HTR-8/SVneo (cell line): ENCODE measurements at regions not wholly inside any gene's neighbourhood (a gene's known extent, or its start where the extent isn't known, plus 50 kb on each side); places are given as distances from the start of the nearest gene placed in this dataset.
"Not testable (repeated sequence)": the region's sequence is repeated elsewhere in the genome, so short reads cannot be mapped to it uniquely, and the experiment has no call there.

Source experiments
- DNase-seq: peaks from one replicate; pipeline ENCODE4 v3.0.0; 2011; ENCODE audit warnings: low spot score, mixed read lengths; ENCODE audit not compliant: insufficient read length
- FAIRE-seq: peaks from 2 replicates; lab custom pipeline; 2011; peaks lifted over from hg19 to GRCh38; lab: Jason Lieb, UNC

DNA sequence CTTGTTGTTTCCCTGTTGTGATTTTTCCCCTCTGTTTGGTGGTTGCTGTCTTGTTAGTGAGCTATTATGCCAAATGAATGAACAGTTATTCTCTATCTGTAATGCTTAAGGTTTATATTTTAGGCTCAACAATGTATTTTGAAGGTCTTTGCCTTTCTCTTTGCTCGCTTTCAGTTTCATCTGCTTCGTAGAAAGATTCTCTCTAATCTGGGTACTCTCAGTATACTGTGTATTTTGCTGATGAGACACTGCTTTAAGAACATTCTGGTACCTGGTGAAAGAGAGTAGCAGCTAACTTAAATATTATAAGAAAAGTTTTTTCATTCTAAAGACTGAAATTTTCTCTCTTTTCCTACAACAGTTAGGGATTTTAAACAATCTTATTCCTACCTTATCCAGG, 1274.7 kb upstream of the PABPC4L start:
- no peak for FAIRE-seq

DNA sequence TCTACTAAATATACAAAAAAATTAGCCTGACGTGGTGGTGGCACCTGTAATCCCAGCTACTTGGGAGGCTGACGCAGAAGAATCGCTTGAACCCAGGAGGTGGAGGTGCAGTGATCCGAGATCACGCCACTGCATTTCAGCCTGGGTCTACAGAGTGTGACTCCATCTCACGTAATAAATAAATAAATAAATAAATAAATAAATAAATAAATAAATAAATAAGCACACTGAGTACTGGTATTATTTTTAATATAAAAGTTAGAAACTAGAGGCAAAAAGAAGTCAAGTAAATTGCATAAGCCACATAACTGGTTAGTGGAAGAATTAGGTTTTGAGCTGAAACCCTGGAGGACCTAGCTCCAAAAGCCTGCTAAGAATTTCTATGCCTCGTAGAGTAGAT, 1262.7 kb upstream of the PABPC4L start:
- FAIRE-seq = no peak

More for the DNA sequence above, 1274.7 kb upstream of the PABPC4L start:
- DNase-seq = no peak

DNA sequence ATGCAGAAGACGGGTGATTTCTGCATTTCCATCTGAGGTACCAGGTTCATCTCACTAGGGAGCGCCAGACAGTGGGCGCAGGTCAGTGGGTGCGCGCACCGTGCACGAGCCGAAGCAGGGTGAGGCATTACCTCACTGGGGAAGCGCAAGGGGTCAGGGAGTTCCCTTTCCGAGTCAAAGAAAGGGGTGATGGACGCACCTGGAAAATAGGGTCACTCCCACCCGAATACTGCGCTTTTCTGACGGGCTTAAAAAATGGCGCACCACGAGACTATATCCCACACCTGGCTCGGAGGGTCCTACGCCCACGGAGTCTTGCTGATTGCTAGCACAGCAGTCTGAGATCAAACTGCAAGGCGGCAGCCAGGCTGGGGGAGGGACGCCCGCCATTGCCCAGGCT, 1246.0 kb upstream of the PABPC4L start:
- not testable (repeated sequence) for FAIRE-seq

More for the DNA sequence above, 1262.7 kb upstream of the PABPC4L start:
- no peak for DNase-seq

DNA sequence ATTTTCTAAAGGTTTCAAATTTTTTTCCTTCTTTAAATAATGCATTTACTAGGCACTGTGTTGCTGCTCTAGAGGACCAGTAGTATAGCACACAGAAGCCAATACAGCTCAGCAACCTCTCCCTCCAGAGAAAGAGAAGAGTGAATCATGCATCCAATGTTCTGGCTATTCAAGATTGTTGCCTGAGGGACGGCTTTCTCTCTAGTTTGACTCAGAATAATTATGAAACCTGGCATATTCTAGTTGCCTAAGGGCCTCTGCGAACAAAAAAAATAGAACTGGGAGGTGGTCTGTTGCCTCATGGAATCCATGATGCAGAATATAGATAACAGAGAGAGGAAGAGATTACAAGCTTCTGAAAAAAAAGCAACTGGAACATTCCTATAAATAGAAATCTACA, 1233.3 kb upstream of the PABPC4L start:
- no peak for FAIRE-seq
- no peak for DNase-seq

More for the DNA sequence above, 1246.0 kb upstream of the PABPC4L start:
- DNase-seq = not testable (repeated sequence)

DNA sequence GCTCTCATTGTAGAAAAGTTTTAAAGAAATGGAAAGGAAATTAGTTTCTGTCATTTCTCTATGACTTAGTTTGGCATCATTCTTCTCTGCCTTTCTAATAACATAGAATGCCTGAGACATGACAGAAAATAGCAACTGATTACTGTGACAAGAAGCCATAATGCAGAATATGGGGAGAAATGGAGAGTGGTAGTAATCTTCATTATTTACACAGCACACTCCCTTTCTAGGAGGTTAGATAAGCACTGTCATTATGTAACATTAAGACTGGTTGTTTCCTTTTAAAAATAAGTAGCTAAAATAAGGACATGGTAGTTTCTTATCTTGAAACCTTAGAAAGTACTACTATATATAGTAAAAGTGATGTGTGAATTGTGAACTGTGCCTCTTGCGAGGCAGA, 1227.9 kb upstream of the PABPC4L start:
- no peak for DNase-seq
- FAIRE-seq = no peak

DNA sequence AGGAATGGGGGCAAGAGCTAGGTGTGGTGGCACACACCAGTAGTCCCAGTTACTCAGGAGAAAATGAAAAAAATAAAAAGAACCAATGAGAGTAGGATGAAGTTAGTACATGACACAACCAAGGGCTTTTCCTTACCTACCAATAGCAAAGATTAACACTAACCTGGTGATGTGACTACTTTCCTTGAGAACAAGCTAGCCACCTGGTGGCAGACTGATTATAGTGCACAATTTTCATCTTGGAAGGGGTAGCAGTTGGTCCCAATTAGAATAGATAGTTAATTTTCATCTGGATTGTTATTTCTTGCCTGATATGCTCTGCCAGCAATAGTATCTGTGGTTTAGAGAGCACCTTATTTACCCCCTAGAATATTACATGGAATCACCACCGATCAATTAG, 1216.8 kb upstream of the PABPC4L start:
- FAIRE-seq (no peak), DNase-seq (peak; percentile 8)

DNA sequence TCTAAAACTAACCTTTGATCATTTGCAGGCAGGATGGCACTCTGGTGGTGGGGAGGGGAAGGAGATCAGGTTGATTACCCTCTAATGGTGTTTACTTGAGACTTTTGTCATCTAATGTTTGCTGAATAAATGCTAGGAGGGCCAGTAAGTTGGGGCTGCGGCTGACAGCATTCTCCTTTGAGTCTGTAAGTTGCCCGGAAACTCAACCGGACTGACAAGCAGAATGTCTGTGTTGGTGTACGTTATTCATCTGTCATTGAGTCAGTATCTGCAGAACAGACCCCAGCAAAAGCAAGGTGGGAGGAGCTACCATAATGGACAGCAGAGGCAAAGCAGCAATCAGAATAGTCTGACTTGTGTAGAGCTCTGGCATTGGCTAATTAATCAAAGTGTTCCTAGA, 1210.6 kb upstream of the PABPC4L start:
- FAIRE-seq = no peak

DNA sequence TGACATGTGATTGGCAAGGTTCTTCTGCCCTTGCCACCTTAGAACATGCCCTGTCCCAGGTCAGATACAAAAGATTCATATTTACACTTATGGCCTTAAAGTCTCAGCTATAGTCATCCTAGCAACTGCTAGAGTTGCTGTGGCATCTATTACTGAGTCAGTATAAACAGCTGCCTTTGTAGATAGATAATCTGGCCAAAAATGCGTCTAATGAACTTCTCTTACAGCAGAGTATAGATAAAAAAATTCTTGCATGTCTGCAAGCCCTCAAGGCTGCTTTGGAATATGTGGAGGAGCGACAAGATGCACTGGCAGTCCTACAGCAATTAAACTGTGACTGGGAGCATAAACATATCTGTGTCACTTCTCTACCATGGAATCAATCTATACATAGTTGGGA, 1209.7 kb upstream of the PABPC4L start:
- DNase-seq = no peak
- FAIRE-seq = no peak

More for the DNA sequence above, 1210.6 kb upstream of the PABPC4L start:
- DNase-seq = no peak

DNA sequence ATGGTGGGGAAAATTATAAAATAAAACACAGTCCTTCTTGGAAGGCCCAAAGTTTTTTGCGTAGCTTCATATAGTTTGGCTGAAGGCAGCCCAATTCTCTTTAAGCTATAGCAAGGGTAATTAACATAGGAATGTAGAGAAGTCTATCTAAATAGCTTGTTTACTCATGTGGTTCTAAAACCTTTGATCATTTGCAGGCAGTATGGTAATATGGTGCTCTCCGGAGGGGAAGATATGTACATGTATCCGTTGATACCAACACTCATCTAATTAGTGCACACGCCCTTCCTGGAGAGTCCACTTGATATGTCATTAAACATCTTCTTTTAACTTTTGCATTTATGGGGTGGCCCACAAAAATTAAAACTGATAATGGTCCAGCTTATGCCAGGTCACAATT, 1207.7 kb upstream of the PABPC4L start:
- not testable (repeated sequence) for FAIRE-seq, DNase-seq

DNA sequence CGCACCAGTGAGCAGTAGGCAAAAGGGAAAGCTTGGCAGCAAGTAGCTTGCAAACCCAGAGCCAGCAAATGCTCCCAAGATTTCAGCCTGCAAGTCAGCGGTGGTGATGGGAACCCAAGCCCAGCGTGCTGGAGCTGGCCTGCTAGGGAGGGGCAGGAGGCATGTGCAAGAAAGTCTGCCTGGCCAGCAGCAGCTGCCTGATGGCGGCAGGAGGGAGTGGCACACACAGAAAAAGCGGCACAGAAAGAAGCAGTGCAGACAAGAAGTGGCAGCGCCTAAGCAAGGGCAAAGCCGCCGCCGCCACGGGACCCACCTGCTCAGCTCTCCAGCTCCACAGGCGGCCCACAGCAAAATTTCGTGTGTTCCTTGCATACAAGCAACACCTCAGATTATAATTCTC, 1206.5 kb upstream of the PABPC4L start:
- FAIRE-seq (no peak), DNase-seq (no peak)

DNA sequence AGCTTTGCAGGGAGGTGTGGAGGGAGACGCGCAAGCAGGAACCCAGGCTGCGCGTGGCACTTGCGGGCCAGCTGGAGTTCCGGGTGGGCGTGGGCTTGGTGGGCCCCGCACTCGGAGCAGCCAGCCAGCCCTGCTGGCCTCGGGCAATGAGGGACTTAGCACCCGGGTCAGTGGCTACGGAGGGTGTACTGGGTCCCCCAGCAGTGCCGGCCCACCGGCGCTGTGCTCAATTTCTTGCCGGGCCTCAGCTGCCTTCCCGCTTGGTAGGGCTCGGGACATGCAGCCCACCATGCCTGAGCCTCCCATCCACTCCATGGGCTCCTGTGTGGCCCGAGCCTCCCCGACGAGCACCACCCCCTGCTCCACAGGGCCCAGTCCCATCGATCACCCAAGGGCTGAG, 1205.0 kb upstream of the PABPC4L start:
- not testable (repeated sequence) for DNase-seq, FAIRE-seq

DNA sequence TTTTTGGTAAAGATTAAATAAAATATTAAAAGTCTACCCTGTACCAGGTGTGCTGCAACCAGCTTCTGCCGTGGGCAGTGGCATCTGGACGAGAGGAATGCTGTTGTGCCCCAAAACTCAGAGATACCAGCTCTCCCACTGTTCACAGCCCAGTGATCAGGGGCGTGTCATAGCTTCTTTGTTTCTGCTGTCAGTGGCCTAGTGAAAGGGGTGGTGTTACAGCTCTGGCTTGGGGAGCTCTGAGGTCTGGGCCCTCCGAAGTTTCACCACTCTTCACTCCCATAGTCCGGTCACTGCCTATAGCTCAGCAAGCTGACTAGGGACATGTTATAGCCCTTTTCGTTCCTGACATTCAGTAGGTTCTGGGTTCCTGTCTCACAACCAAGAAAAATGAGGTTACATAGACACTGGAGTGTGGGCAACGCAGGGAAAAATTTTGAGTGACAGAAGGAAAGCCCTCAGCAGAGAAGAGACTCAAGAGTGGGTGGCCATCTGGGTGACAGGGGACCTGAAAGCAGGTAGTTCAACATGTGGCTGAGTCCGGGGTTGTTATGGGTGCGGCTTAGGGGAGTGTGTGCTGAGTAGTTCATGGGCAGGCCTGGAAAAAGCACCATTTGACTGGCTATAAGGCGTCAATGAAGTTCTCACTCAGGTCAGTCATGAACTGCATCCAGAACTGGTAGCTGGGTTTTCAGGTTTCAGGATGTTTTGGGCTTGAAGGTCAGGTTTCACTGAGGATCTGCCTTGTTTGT, 1184.4 kb upstream of the PABPC4L start:
- no peak for DNase-seq
- FAIRE-seq = no peak

DNA sequence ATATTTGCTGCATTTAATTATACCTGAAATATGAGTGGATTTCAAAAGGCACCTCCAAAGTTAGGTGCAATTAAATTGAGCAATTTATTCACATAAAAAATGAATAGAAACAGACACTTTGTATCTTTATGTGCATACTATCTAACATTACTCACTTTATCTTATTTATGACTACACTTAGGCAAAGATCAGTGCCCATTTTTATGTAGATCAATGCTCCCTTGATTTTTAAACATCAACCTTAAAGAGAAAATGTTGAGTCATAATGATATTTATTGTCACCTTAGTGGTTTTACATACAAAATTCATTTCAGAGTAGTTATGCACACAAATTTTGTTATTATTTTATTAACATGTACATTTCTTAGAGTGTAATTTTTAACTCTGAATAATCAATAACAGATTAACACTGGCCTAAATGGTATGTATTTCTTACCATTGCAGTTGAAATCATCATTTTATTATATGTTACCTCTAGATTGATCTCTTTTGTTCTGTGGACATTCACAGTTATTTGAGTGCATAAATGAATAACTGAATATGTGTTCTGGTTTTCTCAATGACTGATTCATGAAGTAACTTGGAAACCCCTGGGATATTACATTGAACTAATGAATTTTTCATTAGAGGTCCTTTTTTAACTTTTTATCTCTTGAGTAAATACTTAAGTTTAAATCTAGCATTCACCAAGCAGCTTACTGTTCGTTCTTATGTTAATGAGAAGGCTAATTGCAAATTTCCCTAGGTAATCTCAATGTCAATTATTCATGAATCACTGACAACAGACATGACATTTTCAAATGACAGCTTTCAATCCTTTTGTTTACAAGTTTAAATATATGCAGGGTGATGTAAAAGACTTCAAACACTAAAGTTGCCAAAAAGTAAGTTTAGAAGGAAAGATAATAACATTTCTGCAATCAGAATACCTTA, 1182.0 kb upstream of the PABPC4L start:
- DNase-seq = no peak
- FAIRE-seq = no peak

DNA sequence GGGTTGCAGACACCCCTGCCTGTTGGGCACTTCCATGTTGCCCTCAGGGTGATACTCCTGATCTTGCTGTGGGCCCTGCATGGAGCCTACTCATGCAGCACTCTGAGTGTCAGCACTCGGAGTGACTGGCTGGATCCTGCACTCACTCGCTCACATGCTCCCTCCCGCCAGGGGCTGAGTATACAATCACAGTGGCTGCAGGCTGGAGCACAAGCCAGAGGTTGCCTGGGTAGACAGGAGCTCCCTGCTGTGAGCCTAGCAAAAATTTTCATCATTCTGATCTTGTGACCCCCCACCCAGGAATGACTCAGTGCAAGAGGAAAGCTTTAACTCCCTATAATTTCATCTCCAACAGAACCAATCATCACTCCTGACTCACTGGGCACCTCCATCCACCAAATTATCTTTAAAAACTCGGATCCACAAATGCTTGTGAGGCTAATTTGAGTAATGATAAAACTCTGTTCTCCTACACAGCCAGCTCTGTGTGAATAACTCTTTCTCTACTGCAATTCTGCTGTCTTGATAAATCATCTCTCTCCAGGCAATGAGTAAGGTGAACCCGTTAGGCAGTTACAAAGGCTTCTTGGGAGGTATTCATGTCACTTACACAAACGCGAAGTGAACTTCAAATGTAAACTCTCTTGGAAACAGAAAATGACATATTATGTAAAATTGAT, 1180.8 kb upstream of the PABPC4L start:
- FAIRE-seq (no peak), DNase-seq (no peak)

DNA sequence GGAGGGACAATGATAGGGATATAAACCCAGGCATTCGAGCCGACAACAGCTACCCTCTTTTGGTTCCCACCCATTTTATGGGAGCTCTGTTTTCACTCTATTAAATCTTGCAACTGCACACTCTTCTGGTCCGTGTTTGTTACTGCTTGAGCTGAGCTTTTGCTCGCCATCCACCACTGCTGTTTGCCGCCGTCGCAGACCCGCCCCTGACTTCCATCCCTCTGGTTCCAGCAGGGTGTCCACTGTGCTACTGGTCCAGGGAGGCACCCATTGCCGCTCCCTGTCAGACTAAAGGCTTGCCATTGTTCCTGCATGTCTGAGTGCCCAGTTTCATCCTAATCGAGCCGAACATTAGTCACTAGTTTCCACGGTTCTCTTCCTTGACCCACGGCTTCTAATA, 1170.5 kb upstream of the PABPC4L start:
- FAIRE-seq (no peak), DNase-seq (no peak)

DNA sequence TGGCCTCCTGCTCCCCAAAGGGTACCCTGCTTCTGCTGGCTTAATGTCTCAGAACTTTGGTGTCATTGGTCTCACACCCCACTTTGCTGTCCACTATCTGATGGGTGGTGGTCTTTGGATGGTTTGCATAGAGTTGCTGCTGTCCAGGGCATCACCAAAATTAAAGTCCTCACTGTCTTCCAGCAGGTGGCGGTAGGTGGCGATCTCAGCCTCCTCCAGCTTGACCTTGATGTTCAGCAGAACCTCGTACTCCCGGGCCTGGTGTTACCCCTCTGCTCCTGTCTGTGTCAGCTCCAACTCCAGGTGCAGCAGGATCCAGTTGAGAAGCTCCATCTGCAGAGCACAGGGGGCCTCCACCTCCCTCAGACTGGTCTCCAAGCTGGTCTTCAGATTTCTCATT, 1169.5 kb upstream of the PABPC4L start:
- no peak for DNase-seq

DNA sequence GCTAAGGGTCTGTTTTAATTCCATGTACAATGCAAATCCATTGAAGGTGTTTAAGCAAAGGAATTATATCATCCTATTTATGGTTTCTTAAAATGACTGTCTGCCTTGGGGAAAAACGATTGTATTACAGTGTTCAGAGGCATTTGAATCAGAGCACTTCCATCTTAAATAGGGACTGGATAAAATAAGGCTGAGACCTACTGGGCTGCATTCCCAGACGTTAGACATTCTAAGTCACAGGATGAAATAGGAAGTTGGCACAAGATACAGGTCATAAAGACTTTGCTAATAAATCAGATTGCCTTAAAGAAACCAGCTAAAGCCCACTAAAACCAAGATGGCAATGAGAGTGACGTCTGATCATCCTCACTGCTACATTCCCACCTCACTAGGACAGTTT, 1167.2 kb upstream of the PABPC4L start:
- DNase-seq (no peak), FAIRE-seq (no peak)

More for the DNA sequence above, 1169.5 kb upstream of the PABPC4L start:
- FAIRE-seq = no peak

DNA sequence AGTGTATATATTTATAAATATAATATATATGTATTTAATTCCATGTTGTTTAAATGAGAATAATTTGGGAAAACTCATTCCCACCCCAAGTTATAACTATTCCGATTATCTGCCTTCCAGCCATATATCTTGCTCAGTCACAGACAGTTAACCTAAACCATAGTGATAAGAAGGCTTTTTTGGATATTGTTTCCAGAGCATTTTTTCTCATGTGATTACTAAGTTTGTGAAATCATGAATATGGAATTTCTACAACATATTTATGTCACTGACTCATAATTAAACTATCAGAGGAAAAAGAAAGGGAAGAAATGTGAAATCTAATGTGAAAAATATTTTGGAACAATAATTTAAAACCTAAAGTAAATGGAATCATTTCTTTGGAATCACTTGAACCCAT, 1163.5 kb upstream of the PABPC4L start:
- no peak for FAIRE-seq
- DNase-seq = peak; percentile 3

DNA sequence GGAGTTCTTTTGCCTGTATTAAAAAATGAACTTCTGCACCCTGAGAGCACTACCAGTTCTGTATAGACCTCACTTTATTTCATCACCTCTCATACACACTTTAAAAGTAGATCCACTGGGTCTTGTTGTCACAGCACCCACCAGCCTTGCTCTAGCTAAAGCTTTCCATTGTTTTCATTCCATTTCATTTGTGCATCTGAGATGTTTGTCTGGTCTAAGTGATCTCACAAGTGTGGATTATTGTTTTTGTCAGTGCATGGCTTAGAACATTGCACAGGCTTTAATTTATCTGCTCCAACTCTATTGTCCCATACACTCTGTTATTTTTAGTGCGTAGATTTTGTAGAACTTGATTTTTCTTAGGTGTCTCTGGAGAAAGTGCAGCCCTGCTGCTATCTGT, 1157.5 kb upstream of the PABPC4L start:
- FAIRE-seq (no peak), DNase-seq (no peak)

DNA sequence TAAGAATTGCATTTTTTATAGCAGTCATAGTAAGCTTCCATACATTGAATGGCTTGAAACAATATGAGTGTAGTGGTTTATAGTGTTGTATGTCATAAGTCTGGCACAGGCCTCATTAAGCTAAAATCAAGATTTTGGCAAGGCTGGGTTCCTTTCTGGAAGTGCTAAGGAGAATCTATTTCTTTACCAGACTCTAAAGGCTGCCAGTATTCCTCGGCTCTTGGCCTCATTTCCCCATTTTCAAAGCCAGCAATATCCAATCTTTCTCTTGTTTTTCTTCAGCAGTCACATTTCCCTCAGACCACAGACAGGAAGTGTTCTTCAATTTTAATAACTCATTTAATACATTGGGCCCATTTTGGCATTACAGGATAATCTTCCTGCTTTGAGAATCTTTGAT, 1155.5 kb upstream of the PABPC4L start:
- DNase-seq (no peak), FAIRE-seq (no peak)

DNA sequence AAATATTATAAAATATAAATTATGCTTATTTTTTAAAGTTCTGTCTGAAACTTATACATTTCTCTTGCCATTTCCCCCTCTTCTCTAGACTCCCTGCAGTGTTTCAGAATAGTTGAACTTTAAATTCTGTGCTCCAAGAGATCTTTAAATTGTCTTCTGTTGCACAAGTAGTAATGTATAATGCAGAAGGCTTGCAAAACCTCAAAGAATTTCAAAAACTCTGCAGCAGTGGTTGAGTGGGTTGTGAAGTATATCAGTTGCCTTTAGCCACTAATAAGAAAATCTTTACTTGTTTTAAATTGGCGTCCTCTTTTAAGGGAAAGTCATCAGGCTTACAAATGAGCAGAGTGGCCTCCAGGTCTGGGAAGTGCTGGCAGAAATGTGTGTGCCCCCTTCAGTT, 1153.3 kb upstream of the PABPC4L start:
- DNase-seq (no peak), FAIRE-seq (no peak)
